Endothelial cell of umbilical vein (primary cell): ENCODE measurements at regions not wholly inside any gene's neighbourhood (a gene's known extent, or its start where the extent isn't known, plus 50 kb on each side); places are given as distances from the start of the nearest gene placed in this dataset.

Experiments used
- CTCF ChIP-seq, 2 donors: IDR thresholded peaks; 1 replicate in 1 of 2; 2 replicates in 1 of 2; pipeline ENCODE4 v1.5.1; 2011; ENCODE audit warnings: low read length in 2 of 2, mild to moderate bottlenecking in 2 of 2, moderate library complexity in 2 of 2, control low read depth in 1 of 2, inconsistent platforms in 1 of 2, low read depth in 1 of 2; ENCODE audit not compliant: insufficient read depth in 1 of 2; ENCODE audit errors: extremely low read depth in 1 of 2
- EZH2 ChIP-seq: IDR thresholded peaks from 2 replicates; pipeline ENCODE4 v1.6.1; 2012; ENCODE audit warnings: borderline replicate concordance, low read depth, mild to moderate bottlenecking, moderate library complexity, low read length, inconsistent platforms; ENCODE audit not compliant: severe bottlenecking
- MAX ChIP-seq: IDR thresholded peaks from 2 replicates; pipeline ENCODE4 v1.6.1; 2011; ENCODE audit not compliant: insufficient read depth, insufficient read length
- POLR2A ChIP-seq: IDR thresholded peaks from 2 replicates; pipeline ENCODE4 v1.6.1; 2012; ENCODE audit warnings: low read depth, mild to moderate bottlenecking, control low read depth, low read length

GRCh38 chr2:122366427-122366826 lies 611.0 kb downstream of the TSN start:
- TF ChIP-seq MAX (no peak), EZH2 (no peak), CTCF (IDR thresholded peaks at IDR 0.05; ENCODE audit: extremely low read depth in 1 of 2, insufficient read depth in 1 of 2, low read depth in 1 of 2, low read length in 2 of 2) (no peak), POLR2A (no peak)
